ENCODE measurements at regions not wholly inside any gene's neighbourhood (a gene's known extent, or its start where the extent isn't known, plus 50 kb on each side); places are given as distances from the start of the nearest gene placed in this dataset.
"Not testable (repeated sequence)": the region's sequence is repeated elsewhere in the genome, so short reads cannot be mapped to it uniquely, and the experiment has no call there.

GRCh38 chr10:108633046-108633445, 1290.3 kb downstream of the XPNPEP1 start:
- DNase-seq (ENCODE audit: low read depth in 3 of 3, low spot score in 2 of 3), result no peak

GRCh38 chr10:108632144-108632543, 1291.2 kb downstream of the XPNPEP1 start:
- no peak for DNase-seq (ENCODE audit: low read depth in 3 of 3, low spot score in 2 of 3)

GRCh38 chr10:108631332-108631731, 1292.0 kb downstream of the XPNPEP1 start:
- no peak for DNase-seq (ENCODE audit: low read depth in 3 of 3, low spot score in 2 of 3)

DNA sequence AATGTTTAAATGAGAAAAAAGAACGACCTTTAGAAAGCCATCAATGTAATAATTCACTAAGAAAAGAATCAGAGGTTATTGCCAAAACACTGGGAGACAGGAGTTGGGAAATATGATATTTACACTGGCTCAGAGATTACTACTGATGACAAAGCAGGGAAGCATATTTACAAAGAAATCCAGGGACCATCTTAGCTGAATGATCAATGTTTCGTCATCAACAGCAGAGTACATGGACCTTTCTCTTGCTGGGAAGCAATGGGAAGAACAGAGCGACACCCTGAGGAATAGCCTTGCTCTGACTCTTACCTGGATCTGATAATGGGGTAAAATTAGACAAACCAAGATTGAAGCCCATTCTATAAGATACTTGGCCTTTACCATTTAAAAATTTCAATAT, 1293.5 kb downstream of the XPNPEP1 start:
- no peak for DNase-seq (ENCODE audit: low read depth in 3 of 3, low spot score in 2 of 3)

DNA sequence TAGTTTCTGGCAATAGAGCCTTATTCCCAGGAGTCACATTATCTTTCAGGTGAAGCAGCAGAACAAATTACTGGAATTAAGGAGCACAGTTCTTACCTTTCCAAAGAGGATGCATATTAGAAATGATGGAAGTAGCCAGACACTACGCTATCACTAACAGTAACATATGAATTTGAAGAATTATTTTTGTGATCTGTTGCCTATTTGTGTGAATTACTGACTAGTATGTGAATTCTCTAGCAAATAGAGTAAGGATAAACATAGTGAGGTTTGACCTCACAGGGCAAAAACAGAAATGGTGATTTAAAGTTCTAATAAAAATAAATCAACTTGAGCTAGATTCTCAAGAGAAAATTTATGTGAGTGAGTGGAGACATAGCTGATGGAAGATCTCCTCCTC, 1299.3 kb downstream of the XPNPEP1 start:
- no peak for DNase-seq (ENCODE audit: low read depth in 3 of 3, low spot score in 2 of 3)

DNA sequence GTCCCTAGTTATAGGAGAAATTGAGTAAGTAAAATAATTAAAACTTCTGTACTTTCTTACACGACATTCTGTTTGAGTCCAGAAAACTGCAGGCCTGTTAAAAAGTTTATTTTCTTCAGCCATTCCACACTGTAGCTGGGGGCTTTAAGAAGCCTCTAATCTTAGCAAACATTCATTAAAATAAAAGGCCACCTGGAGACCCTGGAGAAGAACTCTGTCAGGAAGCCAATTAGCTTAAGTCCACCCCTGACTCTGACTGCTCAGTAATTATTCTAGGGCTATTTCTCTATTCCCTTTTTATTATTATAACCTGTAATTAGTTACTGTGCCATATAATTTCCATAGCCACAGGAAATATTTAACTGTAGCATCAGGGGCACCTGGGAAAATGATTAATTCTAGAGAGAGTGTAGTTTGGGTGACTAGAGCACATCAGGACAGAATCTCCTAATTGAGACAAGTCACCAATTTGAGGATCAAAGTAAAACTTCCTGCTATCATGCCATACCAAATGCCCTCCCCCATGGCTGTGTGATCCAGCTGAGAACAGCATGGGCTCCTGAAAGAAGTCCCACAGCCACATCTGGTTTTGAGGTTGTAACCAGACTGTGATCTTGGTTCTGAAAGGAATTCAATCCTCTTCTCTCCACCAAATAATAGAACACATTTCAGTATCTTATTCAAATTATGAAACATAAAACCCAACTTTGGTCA, 1302.3 kb downstream of the XPNPEP1 start:
- DNase-seq (ENCODE audit: low read depth in 3 of 3, low spot score in 2 of 3), result no peak

DNA sequence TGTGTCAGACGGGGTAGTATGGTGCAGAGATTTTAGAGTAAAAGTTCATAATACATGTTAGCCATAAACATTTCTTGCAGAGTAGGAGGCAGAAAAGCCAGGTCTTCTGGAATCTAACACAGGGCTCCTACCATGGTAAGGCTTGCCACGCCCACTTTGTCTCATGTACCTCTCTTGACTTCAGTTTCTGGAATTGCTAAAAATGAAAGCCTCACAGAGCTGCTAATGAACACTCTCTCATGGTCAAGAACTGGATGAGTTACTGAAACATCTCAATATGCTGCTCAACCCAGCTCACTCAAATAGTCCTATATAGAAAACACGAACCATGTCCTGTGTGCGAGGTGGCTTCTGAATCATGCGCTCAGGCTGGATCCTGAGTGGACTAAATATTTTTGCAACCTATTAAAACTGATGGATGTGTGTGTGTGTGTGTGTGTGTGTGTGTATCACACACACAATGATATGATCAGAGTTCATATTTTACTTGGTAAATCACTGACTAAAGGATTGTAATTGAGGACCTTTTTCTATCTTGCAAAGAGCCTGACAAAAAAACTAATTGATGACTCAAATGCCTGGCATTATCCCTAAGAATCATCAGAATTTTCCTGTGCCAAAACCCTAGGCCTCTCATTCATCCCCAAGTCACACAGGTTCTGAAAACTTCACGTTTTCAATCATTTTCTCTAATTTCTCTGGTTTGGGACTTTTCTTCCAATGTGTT, 1306.6 kb downstream of the XPNPEP1 start:
- no peak for DNase-seq (ENCODE audit: low read depth in 3 of 3, low spot score in 2 of 3)

DNA sequence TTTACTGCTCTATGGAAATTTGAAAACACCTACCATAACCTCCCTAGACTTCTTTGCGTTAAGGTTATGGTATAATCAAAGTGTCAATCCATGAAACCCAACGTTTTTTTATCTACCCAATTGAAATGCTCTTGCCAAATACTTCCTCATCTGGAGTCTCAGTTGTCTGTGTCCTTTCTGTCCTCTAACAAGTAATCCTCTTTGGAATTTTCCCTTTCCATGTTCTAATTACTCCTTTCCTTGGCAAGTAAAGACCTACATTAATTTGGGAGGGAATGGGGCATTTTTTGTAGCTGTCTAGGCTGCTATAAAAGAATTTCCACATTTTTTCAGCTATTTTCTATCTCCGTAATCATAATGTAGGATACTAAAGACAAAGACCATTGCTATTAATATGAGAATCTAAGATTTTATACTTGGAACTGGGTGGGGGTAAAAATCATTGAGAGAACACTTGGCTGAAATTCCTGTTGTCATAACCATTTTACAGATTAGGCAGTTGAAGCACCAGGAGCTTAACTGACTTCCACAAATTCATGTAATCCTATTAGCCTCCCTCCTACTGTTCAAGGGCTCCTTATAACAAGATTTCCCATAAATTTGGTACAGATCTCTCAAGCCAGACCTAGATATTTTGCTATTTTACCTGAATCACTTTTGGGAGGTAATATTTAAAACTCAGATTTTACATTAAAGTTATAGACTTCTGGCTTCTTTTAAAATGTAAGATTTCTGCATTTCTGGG, 1307.6 kb downstream of the XPNPEP1 start:
- DNase-seq (ENCODE audit: low read depth in 3 of 3, low spot score in 2 of 3), result no peak

GRCh38 chr10:108612485-108612884, 1310.8 kb downstream of the XPNPEP1 start:
- no peak for DNase-seq (ENCODE audit: low read depth in 3 of 3, low spot score in 2 of 3)

GRCh38 chr10:108608860-108609259, 1314.5 kb downstream of the XPNPEP1 start:
- DNase-seq (ENCODE audit: low read depth in 3 of 3, low spot score in 2 of 3), result no peak

DNA sequence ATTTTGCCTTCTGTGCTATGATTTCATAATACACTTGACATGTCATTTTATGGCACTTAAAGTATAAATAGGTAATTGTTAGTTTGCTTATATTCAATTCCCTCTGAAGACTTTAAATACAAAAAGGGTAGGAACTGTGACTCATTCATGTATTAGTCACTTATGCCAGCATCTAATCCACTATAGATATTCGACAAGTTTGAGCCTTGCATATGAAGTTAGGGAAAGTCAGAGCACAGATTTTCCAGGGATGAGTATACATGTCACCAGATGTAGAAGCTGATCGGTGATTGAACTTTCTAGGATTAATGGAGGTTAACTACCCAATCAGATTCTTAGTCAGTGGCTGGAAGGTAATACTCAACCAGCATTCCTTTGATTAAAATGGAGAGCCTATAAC, 1321.5 kb downstream of the XPNPEP1 start:
- no peak for DNase-seq (ENCODE audit: low read depth in 3 of 3, low spot score in 2 of 3)

DNA sequence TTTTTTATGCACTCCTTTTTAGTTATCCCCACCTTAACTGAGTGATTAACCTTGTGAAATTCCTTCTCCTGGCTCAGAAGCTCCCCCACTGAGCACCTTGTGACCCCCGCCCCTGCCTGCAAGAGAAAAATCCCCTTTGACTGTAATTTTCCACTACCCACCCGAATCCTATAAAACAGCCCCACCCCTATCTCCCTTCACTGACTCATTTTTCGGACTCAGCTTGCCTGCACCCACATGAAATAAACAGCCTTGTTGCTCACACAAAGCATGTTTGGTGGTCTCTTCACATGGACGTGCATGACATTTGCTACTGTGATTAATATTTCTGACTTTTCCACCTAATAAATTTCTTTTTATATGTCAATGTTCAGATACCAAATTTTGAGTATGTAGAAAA, 1322.8 kb downstream of the XPNPEP1 start:
- DNase-seq (ENCODE audit: low read depth in 3 of 3, low spot score in 2 of 3), result not testable (repeated sequence)

- not testable (repeated sequence) for DNase-seq (ENCODE audit: low read depth in 3 of 3, low spot score in 2 of 3)
Observed at GRCh38 chr10:108599317-108599716, 1324.0 kb downstream of the XPNPEP1 start.

GRCh38 chr10:108598831-108599230, 1324.5 kb downstream of the XPNPEP1 start:
- no peak for DNase-seq (ENCODE audit: low read depth in 3 of 3, low spot score in 2 of 3)

GRCh38 chr10:108598320-108598695, 1325.0 kb downstream of the XPNPEP1 start:
- no peak for DNase-seq (ENCODE audit: low read depth in 3 of 3, low spot score in 2 of 3)

- DNase-seq (ENCODE audit: low read depth in 3 of 3, low spot score in 2 of 3), result no peak
Observed at GRCh38 chr10:108597657-108598319, 1325.5 kb downstream of the XPNPEP1 start.

DNA sequence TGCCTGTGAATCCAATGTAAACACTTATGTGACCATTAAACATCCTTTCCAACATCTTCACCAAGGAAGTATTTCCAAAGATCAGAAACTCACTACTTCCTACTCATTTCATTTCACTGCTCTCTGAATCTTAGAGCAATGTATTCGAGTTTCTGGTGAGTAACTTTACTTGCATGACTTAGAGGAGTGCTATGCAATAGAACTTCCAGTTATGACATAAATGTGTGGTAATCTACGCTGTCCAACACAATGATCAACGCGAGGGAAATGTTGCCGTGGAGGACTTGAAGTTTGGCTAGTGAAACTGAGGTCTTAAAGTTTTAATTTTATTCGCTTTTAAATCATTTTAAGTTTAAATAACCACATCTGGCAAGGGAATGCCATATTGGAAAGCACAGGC, 1326.3 kb downstream of the XPNPEP1 start:
- DNase-seq (ENCODE audit: low read depth in 3 of 3, low spot score in 2 of 3), result no peak

DNA sequence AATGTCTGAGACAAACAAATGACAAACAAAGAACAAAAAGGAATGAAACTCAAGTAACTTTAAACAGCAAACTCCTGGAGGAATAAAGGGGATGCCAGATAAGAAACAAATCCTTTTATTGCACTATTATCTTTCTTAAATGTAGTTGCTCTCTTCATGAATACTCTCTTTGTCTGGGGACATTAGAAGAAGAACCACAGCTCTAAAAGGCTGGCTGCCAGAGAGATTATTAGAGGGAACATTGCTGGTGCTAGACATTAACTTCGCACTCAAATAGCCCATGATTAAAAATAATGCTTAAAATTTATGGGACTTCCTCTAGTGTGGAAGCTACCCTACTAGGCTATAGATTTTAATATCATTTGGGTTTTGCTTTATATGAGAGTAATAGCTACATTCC, 1330.4 kb downstream of the XPNPEP1 start:
- DNase-seq (ENCODE audit: low read depth in 3 of 3, low spot score in 2 of 3), result no peak

DNA sequence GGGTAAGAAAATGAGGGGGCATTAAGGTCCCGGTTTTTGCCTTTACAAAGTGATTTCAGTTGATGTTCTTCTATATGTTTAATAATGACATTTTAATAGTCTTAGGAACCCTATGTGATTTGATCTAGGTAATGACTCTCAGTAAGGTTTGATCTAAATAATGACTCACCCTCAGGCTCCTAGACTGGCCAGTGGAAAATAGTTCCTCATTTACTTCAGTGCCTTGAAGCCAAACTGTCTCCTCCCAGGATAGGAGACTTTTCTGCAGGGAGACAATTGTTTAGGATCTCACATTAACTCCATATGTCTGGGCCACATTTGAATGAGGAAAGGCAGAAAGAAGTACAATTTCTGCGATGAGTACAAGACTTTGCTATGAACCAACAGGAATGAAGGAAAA, 1331.9 kb downstream of the XPNPEP1 start:
- DNase-seq (ENCODE audit: low read depth in 3 of 3, low spot score in 2 of 3), result no peak

DNA sequence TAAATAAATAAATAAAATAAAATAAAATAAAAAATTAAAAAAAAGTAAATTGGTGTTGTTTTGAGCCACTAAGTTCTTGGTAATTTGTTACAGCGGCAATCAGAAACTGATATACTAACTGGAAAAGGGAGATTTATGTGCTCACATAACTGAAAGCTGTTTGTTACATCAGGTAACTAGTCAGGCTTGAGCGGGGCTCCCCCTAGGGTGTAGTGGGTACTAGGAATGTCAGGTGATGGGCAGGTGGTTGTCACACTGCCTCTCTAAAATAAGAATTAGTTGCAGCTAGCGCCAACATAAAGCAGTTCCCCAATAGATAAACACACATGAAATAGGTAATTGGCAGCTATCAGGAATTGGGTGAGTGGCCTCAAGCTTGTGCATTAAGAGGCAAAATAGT, 1336.9 kb downstream of the XPNPEP1 start:
- DNase-seq (ENCODE audit: low read depth in 3 of 3, low spot score in 2 of 3), result no peak

DNA sequence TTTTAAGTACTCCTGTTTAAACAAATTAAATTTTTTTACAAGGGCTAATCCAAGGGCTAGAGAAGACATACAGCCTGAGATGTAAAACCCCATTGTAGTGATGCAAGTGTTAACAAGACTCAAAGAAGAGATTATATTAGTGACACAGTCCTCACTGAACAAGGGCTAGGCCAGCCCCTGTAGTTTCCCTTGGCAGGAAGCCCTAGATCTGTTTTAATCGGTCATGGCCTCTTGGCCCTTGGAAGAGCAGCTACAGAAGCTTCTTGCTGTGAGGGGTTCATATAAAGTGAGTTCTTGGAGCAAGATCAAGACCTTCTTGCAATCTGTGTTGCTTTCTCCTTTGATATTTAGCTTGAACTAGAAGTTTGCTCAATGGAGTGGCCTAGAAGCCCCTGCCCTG, 1339.4 kb downstream of the XPNPEP1 start:
- DNase-seq (ENCODE audit: low read depth in 3 of 3, low spot score in 2 of 3), result no peak

All from right renal cortex interstitium (tissue), 3 donors.